ENCODE measurements at regions not wholly inside any gene's neighbourhood (a gene's known extent, or its start where the extent isn't known, plus 50 kb on each side); places are given as distances from the start of the nearest gene placed in this dataset.

DNA sequence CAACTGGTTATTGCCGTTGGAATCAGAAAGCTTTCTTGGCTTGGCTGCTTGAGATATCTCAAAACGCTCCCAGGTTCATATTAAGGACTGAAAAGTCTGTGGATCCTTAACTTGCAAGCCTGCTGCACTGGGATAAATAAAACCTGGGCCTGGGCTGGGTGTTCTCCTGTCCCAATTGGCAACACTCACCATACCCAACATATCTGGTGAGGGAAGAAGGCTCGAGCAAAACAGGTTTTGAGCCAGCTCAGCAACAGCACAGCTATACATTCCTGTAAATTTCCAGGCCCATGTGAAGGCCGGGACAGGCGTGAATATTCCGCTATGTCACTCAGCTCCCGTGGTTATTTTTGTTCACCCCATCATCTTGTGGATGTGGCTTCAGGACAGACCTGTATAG, 169.0 kb upstream of the BCL6 start:
- Mint-ChIP-seq H3K27ac (peak overlapping the region; percentile 7), H3K4me1 (ENCODE audit: unreplicated experiment) (peaks cover 44% of the 10 kb centered on the region), H3K36me3 (no peaks in the 10 kb centered on the region), H3K4me3 (no peak overlapping the region), H3K27me3 (no peaks in the 10 kb centered on the region), H3K9me3 (no peaks in the 10 kb centered on the region)
- no peak for DNase-seq (ENCODE audit: extremely low spot score, unreplicated experiment)
- TF ChIP-seq, protein P1, sequence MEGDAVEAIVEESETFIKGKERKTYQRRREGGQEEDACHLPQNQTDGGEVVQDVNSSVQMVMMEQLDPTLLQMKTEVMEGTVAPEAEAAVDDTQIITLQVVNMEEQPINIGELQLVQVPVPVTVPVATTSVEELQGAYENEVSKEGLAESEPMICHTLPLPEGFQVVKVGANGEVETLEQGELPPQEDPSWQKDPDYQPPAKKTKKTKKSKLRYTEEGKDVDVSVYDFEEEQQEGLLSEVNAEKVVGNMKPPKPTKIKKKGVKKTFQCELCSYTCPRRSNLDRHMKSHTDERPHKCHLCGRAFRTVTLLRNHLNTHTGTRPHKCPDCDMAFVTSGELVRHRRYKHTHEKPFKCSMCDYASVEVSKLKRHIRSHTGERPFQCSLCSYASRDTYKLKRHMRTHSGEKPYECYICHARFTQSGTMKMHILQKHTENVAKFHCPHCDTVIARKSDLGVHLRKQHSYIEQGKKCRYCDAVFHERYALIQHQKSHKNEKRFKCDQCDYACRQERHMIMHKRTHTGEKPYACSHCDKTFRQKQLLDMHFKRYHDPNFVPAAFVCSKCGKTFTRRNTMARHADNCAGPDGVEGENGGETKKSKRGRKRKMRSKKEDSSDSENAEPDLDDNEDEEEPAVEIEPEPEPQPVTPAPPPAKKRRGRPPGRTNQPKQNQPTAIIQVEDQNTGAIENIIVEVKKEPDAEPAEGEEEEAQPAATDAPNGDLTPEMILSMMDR (conservative IDR thresholded peaks at IDR 0.05): no peak

DNA sequence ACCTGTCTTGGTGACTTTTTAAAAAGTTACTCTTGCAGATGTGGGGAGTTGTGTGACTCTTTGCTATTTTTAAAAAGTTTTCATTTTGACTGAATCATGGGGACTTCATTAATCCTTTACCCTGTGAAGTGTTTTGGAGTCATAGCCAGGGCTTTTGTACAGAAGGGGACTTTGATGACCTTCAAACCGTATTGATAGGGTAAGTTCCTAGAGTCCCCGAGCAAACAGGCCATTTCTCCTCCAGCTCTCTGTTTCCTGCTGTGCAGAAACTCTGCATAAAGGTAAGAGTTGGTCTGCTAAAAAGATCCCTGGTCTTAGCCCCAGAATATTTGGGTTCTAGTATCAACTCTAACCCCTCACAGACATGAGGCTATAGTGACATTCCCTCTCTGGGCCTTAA, 170.8 kb upstream of the BCL6 start:
- no peak for DNase-seq (ENCODE audit: extremely low spot score, unreplicated experiment)
- Mint-ChIP-seq H3K36me3 (no peaks in the 10 kb centered on the region), H3K27me3 (no peaks in the 10 kb centered on the region), H3K27ac (no peak overlapping the region), H3K9me3 (no peaks in the 10 kb centered on the region), H3K4me1 (ENCODE audit: unreplicated experiment) (peaks cover 50% of the 10 kb centered on the region), H3K4me3 (no peak overlapping the region)
- TF ChIP-seq, protein P1 (conservative IDR thresholded peaks at IDR 0.05): no peak

DNA sequence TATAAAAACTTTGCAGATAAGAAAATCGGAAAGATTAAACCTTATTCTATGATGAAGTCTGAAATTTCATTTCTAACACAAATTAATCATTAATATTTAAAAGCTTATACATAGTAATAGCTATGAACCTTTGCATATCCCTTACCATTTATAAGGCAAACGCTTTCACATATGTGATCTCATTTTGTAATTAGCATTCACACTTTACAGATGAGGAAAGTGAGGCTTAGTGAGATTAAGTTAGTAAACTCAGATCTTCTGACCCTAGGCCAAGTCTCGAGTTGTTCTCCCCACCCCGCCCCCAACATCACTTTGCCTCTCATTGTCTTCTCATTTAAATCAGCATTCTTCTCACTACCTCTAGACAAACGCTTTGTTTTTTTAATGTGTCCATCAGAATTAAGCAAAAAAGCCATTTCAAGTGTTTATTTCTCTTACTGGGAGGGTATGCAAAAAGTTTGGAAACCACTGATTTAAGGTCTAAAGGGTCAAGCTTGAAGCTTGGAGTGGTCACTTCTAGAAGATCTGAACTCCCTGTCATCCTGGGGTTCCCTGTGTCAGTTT, 172.9 kb upstream of the BCL6 start:
- Mint-ChIP-seq H3K4me1 (ENCODE audit: unreplicated experiment) (peaks cover 49% of the 10 kb centered on the region), H3K27ac (no peak overlapping the region), H3K27me3 (no peaks in the 10 kb centered on the region), H3K36me3 (no peaks in the 10 kb centered on the region), H3K9me3 (no peaks in the 10 kb centered on the region), H3K4me3 (no peak overlapping the region)
- TF ChIP-seq, protein P1 (conservative IDR thresholded peaks at IDR 0.05): no peak
- DNase-seq (ENCODE audit: extremely low spot score, unreplicated experiment): no peak

DNA sequence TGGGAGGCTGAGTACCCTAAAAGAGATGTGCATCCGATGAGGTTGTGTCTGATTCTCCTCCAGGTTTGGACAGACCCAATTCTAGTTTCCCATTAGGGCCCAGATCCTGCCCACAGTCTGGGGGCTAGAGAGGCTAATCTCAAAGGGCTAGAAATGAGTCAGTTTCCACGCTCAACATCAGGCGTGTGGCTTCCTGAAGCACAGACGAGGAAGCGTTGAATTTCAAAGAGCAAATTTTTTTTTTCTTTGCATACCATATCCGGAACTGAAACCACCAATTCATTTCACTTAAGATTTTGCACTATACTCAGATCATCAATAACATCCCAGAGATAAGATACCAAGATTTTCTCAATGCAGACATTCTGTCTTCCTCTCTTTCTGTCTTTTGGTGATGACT, 173.8 kb upstream of the BCL6 start:
- no peak for DNase-seq (ENCODE audit: extremely low spot score, unreplicated experiment)
- no peaks in the 10 kb centered on the region for H3K36me3 Mint-ChIP-seq
- H3K4me3 Mint-ChIP-seq: no peak overlapping the region
- H3K4me1 Mint-ChIP-seq (ENCODE audit: unreplicated experiment): peaks cover 42% of the 10 kb centered on the region
- TF ChIP-seq, protein P1 (conservative IDR thresholded peaks at IDR 0.05): no peak
- H3K27me3 Mint-ChIP-seq: no peaks in the 10 kb centered on the region
- H3K27ac Mint-ChIP-seq: no peak overlapping the region
- no peaks in the 10 kb centered on the region for H3K9me3 Mint-ChIP-seq

DNA sequence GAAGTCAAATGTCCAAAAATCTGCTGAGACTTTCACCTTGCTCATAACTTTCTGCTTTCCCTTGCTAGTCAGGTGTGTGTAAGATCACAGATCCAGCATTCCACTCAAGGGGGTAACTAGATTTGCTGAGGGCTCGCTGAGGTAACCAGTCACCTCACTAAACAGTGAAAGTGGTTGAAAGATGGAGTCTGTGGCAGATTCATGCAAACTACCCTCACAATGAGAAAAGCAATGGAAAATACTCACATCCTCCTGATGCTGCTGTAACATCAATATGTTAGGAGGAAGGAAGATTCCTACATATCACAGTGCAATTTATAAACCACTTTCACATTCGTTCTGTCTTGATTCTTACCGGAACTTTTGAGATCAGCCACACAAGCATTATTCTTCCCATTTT, 174.3 kb upstream of the BCL6 start:
- no peak overlapping the region for H3K27ac Mint-ChIP-seq

More for the DNA sequence above, 174.3 kb upstream of the BCL6 start:
- Mint-ChIP-seq H3K36me3 (no peaks in the 10 kb centered on the region), H3K9me3 (no peaks in the 10 kb centered on the region), H3K4me3 (no peak overlapping the region), H3K27me3 (no peaks in the 10 kb centered on the region), H3K4me1 (ENCODE audit: unreplicated experiment) (peaks cover 37% of the 10 kb centered on the region)
- TF ChIP-seq, protein P1 (conservative IDR thresholded peaks at IDR 0.05): no peak
- DNase-seq (ENCODE audit: extremely low spot score, unreplicated experiment): no peak
